Lower leg skin (tissue), 3 donors: ENCODE measurements at regions not wholly inside any gene's neighbourhood (a gene's known extent, or its start where the extent isn't known, plus 50 kb on each side); places are given as distances from the start of the nearest gene placed in this dataset.

Experiments
- CTCF ChIP-seq, 3 donors: fragments of 450-650 bp; IDR thresholded peaks; one replicate each; pipeline ENCODE4 v1.5.1; 2016; ENCODE audit warnings: antibody characterized with exemption in 3 of 3, mild to moderate bottlenecking in 3 of 3, moderate library complexity in 2 of 3
- POLR2A ChIP-seq, 2 donors: fragments of 450-650 bp; IDR thresholded peaks; one replicate each; pipeline ENCODE4 v1.6.1; 2016 to 2017; ENCODE audit warnings: antibody characterized with exemption in 2 of 2, mild to moderate bottlenecking in 1 of 2, moderate library complexity in 1 of 2

- no peak for TF ChIP-seq CTCF (IDR thresholded peaks at IDR 0.05)
- TF ChIP-seq POLR2A (IDR thresholded peaks at IDR 0.05), result no peak
Observed at GRCh38 chr22:27097933-27098332, 440.5 kb downstream of the MIAT start.
